ENCODE measurements at regions not wholly inside any gene's neighbourhood (a gene's known extent, or its start where the extent isn't known, plus 50 kb on each side); places are given as distances from the start of the nearest gene placed in this dataset.

GRCh38 chr4:38386654-38387188 is 277.3 kb upstream of the KLF3 start:
- no peak for TF ChIP-seq CTCF (IDR thresholded peaks at IDR 0.05)
- no peak for TF ChIP-seq POLR2A (IDR thresholded peaks at IDR 0.05)
- no peak for TF ChIP-seq POLR2AphosphoS5 (IDR thresholded peaks at IDR 0.05)
- no peak for TF ChIP-seq EP300 (IDR thresholded peaks at IDR 0.05)

All from gastroesophageal sphincter (tissue), 3 donors.